HG02970 (cell line): ENCODE measurements at regions not wholly inside any gene's neighbourhood (a gene's known extent, or its start where the extent isn't known, plus 50 kb on each side); places are given as distances from the start of the nearest gene placed in this dataset.
"Not testable (repeated sequence)": the region's sequence is repeated elsewhere in the genome, so short reads cannot be mapped to it uniquely, and the experiment has no call there.

Experiments
- ATAC-seq: cut with Tn5 transposase; IDR thresholded peaks from one replicate; pipeline ENCODE4 v1.9.1; 2021; ENCODE audit warnings: mild to moderate bottlenecking, moderate library complexity, moderate number of reproducible peaks; ENCODE audit not compliant: unreplicated experiment, low FRiP score

- ATAC-seq: no peak
These were observed 86.2 kb downstream of the RPL27A start for GRCh38 chr11:8768625-8769333.

- ATAC-seq: no peak
These were observed 90.3 kb downstream of the RPL27A start for GRCh38 chr11:8772571-8773519.

GRCh38 chr11:8773916-8774539 lies 91.4 kb downstream of the RPL27A start:
- ATAC-seq: no peak

DNA sequence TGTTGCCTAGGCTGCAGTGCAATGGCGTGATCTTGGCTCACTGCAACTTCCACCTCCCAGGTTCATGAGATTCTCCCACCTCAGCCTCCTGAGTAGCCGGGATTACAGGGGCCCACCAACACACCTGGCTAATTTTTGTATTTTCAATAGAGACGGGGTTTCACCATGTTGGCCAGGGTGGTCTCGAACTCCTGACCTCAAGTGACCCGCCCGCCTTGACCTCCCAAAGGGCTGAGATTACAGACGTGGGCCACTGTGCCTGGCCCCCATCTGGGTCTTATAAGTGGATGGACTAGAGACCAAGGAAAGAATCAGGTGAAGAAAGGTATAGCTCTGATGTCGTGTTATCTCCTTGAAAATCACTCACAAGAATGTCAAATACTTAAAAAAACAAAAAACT lies 92.3 kb downstream of the RPL27A start:
- ATAC-seq: not testable (repeated sequence)

DNA sequence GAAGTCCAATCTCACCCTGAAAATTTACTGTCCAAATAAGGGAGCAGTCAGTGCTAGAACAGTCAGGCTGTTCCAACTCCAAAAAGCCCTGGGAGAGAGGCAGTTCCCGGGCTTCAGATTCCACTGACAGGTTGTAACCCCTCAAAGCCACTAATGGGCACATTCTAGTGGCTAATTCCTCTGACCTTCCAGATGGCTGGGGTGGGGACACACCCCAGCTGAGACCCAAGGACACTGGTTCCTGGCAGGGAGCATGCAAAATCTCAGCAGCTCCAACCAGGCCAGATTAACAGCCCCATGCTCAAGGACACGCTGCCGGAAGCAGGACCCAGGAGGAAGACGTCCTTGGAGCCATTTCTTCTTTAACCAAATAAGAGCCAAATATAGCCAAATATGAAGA lies 92.7 kb downstream of the RPL27A start:
- no peak for ATAC-seq

- ATAC-seq: no peak
These were observed 93.1 kb downstream of the RPL27A start for GRCh38 chr11:8775734-8776133.

DNA sequence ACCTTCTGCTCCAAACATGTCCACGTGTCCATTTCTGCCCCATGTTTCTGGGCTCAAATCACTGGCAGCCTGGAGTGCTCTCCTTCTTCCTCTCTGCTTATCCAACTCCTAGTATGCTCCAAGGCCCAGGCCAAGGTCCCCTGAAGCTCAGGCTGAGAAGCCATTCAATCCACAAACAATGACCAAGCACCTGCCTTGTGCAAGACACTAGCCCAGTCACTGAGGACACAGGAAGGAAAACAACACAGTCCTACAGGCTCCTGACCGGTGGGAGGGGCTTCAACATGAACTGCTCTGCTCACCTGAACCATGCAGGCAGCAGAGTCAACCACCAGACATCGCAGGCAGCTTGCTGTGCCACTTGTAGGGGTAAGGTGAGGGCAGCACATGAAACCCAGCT lies 93.6 kb downstream of the RPL27A start:
- no peak for ATAC-seq

GRCh38 chr11:8777907-8778767 lies 95.5 kb downstream of the RPL27A start:
- ATAC-seq: no peak

DNA sequence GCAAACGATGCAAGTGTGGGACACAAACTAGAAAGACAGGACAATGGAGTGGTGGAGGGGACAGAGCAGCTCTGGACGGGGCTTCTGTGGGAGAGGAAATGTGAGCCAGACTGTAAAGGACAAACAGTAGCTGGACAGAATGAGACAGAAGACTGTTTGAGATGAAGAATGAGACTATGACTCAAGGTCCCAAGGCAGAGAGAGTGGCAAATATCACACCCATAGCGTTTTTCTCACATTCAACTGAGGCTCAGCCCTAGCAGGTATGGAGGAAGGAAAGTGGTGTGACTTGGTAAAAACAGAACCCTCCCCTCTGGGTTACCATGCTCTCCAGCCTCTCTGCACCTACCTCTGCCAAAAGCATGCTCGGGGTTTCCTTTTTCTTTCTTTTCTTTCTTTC lies 96.5 kb downstream of the RPL27A start:
- ATAC-seq: no peak

DNA sequence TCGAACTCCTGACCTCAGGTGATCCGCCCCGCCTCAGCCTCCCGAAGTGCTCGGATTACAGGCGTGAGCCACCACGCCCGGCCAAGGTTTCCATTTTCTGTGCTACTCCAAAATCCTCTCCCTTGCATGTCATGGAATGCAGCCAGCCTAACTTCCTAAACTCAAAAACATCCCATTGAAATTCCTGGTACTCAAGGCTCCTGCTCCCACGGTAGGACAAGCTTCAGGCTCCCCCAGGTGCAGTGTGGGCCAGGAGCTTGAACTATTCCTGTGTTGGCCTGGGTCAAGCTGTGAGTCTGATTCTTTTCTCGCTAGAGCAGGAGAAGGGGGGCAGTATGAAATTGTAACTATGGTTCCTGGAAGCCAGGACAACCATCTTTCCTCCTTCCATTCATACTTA lies 97.1 kb downstream of the RPL27A start:
- ATAC-seq: no peak

- ATAC-seq: no peak
These were observed 102.4 kb downstream of the RPL27A start for GRCh38 chr11:8784954-8785353.

GRCh38 chr11:8785457-8785856 lies 102.9 kb downstream of the RPL27A start:
- no peak for ATAC-seq

DNA sequence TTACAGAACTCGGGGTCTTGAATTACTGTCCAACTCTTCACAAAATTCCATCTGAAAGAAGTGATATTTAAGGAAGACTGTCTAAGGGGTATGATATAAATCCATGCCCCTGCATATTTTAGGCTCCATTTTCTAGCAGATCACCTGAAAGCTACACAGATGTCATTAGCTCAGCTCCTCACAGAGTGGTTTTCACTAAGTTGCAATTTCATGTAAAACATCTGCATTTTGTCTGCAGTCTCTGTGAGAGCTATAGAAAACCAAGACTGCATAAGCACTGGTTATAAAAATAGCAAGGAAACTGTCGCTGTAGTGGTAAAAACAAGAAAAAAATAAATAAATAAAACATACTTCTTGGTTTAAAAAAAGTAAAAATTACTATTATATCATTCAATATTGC lies 103.4 kb downstream of the RPL27A start:
- no peak for ATAC-seq

DNA sequence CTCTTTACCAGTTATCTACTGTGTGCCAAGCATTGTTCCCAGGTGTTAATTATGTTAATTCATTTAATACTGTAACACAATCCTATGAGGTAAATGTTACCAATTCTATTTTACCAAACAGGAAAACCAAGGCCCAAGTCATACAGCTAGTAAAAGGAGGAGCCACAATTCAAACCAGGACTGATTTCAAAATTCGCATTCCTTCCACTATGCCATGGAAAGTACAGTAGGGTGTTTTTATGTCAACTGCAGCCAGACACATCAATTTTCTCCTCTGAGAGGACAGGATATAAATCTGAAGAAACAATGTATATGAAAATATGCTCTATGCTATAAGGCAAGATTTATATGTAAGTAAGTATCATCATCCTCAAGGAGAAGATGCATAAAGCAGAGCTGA lies 104.3 kb downstream of the RPL27A start:
- ATAC-seq: no peak

DNA sequence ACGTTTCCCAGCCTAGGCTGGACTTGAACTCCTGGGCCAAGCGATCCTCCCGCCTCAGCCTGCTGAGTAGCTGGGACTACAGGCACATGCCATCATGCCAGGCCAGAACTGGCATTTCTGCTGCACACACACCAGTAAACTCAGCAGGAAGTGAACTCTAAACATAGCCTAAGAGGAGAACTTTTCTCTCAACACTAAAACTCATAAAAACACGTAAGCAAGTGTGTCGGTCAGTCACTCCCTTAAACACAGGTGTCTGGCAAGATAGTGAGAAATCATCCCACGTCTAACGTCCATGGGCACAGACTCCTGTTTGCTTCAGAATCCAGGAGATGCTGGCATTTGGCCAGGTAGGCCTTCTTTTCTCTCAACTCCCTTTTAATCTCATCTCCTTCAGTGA lies 104.8 kb downstream of the RPL27A start:
- ATAC-seq: no peak

DNA sequence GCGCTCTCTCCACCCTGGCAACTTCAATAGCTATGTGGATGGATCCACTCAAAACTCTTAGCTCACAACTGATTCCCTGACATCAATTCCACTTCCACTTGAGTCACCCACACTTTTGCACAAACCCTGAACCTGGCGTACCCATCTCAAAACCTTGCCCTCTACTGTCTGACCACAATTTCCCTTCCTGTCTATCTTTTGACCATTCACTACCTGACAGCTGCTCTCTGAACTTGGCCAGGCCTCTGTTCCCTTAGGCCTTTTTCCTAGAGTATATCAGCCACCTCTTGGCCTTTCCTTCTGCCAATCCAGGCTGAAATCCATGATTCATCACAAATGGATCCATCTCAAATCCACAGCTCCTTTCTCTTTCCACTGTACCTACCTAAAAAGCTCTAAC lies 106.0 kb downstream of the RPL27A start:
- ATAC-seq: no peak

- no peak for ATAC-seq
These were observed 107.3 kb downstream of the RPL27A start for GRCh38 chr11:8789864-8790263.

DNA sequence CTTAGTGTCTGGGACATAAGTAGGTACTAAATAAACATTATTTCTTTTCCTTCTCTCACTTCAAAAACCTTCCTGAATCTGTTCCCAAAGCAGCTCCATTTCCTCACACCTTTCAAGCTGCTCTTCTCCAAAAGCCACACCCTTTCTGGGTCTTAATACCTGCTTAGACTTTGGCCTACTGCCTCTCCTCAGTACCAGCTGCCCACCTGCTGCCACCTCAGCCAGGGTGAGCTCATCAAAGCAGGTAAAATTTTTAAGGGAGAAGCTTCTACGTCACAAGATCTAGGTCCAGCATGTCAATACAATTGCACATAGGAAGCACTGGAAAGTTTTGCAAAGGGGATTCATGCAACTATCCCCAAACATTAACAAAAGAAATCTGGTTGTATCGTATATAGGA lies 108.4 kb downstream of the RPL27A start:
- ATAC-seq: no peak

GRCh38 chr11:8792710-8793109 lies 110.1 kb downstream of the RPL27A start:
- no peak for ATAC-seq

GRCh38 chr11:8793114-8793777 lies 110.7 kb downstream of the RPL27A start:
- ATAC-seq: no peak
